ENCODE measurements at regions not wholly inside any gene's neighbourhood (a gene's known extent, or its start where the extent isn't known, plus 50 kb on each side); places are given as distances from the start of the nearest gene placed in this dataset.

GRCh38 chr2:82259551-82259950 is 1955.0 kb upstream of the LRRTM1 start:
- no peak for TF ChIP-seq EZH2 (IDR thresholded peaks at IDR 0.05; ENCODE audit: low read length)
- TF ChIP-seq, protein P1, sequence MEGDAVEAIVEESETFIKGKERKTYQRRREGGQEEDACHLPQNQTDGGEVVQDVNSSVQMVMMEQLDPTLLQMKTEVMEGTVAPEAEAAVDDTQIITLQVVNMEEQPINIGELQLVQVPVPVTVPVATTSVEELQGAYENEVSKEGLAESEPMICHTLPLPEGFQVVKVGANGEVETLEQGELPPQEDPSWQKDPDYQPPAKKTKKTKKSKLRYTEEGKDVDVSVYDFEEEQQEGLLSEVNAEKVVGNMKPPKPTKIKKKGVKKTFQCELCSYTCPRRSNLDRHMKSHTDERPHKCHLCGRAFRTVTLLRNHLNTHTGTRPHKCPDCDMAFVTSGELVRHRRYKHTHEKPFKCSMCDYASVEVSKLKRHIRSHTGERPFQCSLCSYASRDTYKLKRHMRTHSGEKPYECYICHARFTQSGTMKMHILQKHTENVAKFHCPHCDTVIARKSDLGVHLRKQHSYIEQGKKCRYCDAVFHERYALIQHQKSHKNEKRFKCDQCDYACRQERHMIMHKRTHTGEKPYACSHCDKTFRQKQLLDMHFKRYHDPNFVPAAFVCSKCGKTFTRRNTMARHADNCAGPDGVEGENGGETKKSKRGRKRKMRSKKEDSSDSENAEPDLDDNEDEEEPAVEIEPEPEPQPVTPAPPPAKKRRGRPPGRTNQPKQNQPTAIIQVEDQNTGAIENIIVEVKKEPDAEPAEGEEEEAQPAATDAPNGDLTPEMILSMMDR (optimal IDR thresholded peaks at IDR 0.05 in 1 of 3, IDR thresholded peaks at IDR 0.05 in 1 of 3, conservative IDR thresholded peaks at IDR 0.05 in 1 of 3; ENCODE audit: extremely low read depth in 1 of 3, insufficient read depth in 2 of 3, low read length in 3 of 3): no peak
- dilution Hi-C loops (cut with MboI; ENCODE audit: extremely low pct_ligation_motif_present, low sequenced_read_pairs): no loop called here
- H3K36me3 ChIP-seq (ENCODE audit: control insufficient read depth in 2 of 2, extremely low read depth in 1 of 2, insufficient read depth in 2 of 2, low read length in 2 of 2): no peaks in the 10 kb centered on the region
- H2AFZ ChIP-seq (ENCODE audit: control insufficient read depth, low read length): no peak overlapping the region
- no peak overlapping the region for H3K9ac ChIP-seq (ENCODE audit: control insufficient read depth, extremely low read depth, insufficient read depth, low read length)
- FAIRE-seq: no peak
- no peaks in the 10 kb centered on the region for H4K20me1 ChIP-seq (ENCODE audit: control insufficient read depth, extremely low read depth, insufficient read depth, low read length)
- no peaks in the 10 kb centered on the region for H3K9me1 ChIP-seq (ENCODE audit: control insufficient read depth, extremely low read depth, insufficient read depth, low read length)
- no peaks in the 10 kb centered on the region for H3K79me2 ChIP-seq (ENCODE audit: control insufficient read depth, insufficient read depth, low read length)
- DNase-seq (ENCODE audit: low read depth, low spot score): no peak
- H3K4me3 ChIP-seq (ENCODE audit: control insufficient read depth in 2 of 3, extremely low read depth in 1 of 3, insufficient read depth in 2 of 3, low read depth in 1 of 3, low read length in 3 of 3): no peak overlapping the region
- H3K4me2 ChIP-seq (ENCODE audit: control insufficient read depth, extremely low read depth, insufficient read depth, low read depth, low read length): no peak overlapping the region
- no peak overlapping the region for H3K27ac ChIP-seq (ENCODE audit: control insufficient read depth, insufficient read depth, low read length)
- H3K9me3 ChIP-seq (ENCODE audit: control insufficient read depth, low read depth, low read length): peaks cover 2% of the 10 kb centered on the region
- H3K4me1 ChIP-seq (ENCODE audit: control insufficient read depth, extremely low read depth, insufficient read depth, low read length): no peaks in the 10 kb centered on the region
- no peaks in the 10 kb centered on the region for H3K27me3 ChIP-seq (ENCODE audit: control insufficient read depth, extremely low read depth, insufficient read depth, low read length)

DNA sequence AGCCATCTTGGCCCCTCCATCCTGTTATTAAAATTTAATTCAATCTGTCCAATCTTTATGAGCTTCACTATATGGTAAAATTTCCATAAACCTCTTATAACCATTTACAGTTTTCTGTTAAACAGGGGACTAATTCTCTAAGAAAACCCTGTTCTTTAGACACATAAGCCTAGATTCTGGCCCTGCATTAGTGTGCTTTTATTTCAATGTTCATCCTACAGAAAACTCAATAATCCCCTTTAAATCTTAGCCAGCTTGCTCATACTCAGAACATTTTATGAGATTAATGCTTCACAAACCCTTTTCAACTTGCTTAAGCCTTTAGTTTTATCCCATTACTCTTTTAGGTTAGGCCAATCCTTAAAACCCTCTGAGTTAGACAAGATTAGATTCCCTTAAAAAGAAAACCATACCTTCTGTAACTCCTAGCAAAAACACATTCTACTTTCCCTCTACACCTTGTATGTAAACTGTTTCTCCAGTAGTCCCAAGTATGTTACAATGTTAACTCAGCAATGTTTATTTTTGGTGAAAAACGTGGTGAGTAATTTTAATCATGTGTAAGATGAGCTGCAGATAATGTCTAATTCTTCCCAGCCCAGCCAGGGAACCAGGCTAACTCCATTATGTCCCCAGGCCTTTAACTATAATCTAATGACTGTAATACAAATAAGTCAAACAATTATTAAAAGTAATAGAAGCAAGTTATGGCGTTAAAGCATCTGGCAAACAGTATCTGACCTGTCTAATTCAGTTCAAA is 1953.4 kb upstream of the LRRTM1 start:
- H3K27me3 ChIP-seq (ENCODE audit: control insufficient read depth, extremely low read depth, insufficient read depth, low read length): no peaks in the 10 kb centered on the region
- no peaks in the 10 kb centered on the region for H3K9me1 ChIP-seq (ENCODE audit: control insufficient read depth, extremely low read depth, insufficient read depth, low read length)
- H3K36me3 ChIP-seq (ENCODE audit: control insufficient read depth in 2 of 2, extremely low read depth in 1 of 2, insufficient read depth in 2 of 2, low read length in 2 of 2): no peaks in the 10 kb centered on the region
- DNase-seq (ENCODE audit: low read depth, low spot score): no peak
- no peak overlapping the region for H3K9ac ChIP-seq (ENCODE audit: control insufficient read depth, extremely low read depth, insufficient read depth, low read length)
- TF ChIP-seq, protein P1 (optimal IDR thresholded peaks at IDR 0.05 in 1 of 3, IDR thresholded peaks at IDR 0.05 in 1 of 3, conservative IDR thresholded peaks at IDR 0.05 in 1 of 3; ENCODE audit: extremely low read depth in 1 of 3, insufficient read depth in 2 of 3, low read length in 3 of 3): no peak
- no peak for TF ChIP-seq EZH2 (IDR thresholded peaks at IDR 0.05; ENCODE audit: low read length)
- no peak for FAIRE-seq
- H3K4me2 ChIP-seq (ENCODE audit: control insufficient read depth, extremely low read depth, insufficient read depth, low read depth, low read length): no peak overlapping the region
- no peaks in the 10 kb centered on the region for H3K79me2 ChIP-seq (ENCODE audit: control insufficient read depth, insufficient read depth, low read length)
- no peaks in the 10 kb centered on the region for H3K4me1 ChIP-seq (ENCODE audit: control insufficient read depth, extremely low read depth, insufficient read depth, low read length)
- dilution Hi-C loops (cut with MboI; ENCODE audit: extremely low pct_ligation_motif_present, low sequenced_read_pairs): no loop called here
- no peak overlapping the region for H2AFZ ChIP-seq (ENCODE audit: control insufficient read depth, low read length)
- no peak overlapping the region for H3K27ac ChIP-seq (ENCODE audit: control insufficient read depth, insufficient read depth, low read length)
- H3K4me3 ChIP-seq (ENCODE audit: control insufficient read depth in 2 of 3, extremely low read depth in 1 of 3, insufficient read depth in 2 of 3, low read depth in 1 of 3, low read length in 3 of 3): no peak overlapping the region
- H3K9me3 ChIP-seq (ENCODE audit: control insufficient read depth, low read depth, low read length): peaks cover 2% of the 10 kb centered on the region
- no peaks in the 10 kb centered on the region for H4K20me1 ChIP-seq (ENCODE audit: control insufficient read depth, extremely low read depth, insufficient read depth, low read length)
